GM19452 (cell line): ENCODE measurements at regions not wholly inside any gene's neighbourhood (a gene's known extent, or its start where the extent isn't known, plus 50 kb on each side); places are given as distances from the start of the nearest gene placed in this dataset.

Experiments
- ATAC-seq: cut with Tn5 transposase; IDR thresholded peaks from one replicate; pipeline ENCODE4 v1.9.1; 2021; ENCODE audit not compliant: unreplicated experiment

DNA sequence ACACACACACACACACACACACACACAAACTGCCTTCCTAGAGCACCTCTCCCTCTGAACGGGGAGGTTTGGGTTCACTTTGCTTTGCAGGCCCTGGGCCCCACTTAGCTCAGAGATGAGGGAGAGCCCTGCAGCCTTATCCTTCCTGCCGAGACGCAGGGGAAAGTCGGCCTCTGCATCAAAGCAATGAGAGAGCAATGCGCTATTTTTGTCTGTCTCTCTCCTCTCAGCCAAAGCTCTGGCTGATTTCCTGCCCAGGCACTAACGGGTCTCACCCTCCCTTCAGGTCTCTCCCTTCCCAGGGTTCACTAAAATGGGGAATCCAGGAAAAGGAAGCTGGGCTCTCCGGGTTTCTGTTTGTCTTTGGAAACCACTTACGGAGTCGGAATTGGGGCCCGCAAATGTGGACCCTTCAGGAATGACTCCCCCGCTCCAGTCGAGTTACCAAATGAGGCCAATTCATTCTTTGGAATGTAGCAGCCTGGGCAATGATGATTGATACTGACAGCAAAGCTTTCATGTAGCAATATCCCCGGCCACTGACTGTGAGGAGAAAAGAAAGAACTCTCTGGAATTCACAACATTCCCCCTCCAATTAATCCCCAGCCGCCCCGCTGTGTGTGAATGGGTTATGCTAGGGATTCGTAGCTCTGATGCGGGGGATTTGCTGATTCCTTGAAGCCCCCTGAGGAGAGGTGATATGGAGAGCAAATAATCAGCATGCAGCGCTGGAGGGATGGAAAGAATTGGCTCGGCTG is 61.5 kb upstream of the WLS start:
- no peak for ATAC-seq

DNA sequence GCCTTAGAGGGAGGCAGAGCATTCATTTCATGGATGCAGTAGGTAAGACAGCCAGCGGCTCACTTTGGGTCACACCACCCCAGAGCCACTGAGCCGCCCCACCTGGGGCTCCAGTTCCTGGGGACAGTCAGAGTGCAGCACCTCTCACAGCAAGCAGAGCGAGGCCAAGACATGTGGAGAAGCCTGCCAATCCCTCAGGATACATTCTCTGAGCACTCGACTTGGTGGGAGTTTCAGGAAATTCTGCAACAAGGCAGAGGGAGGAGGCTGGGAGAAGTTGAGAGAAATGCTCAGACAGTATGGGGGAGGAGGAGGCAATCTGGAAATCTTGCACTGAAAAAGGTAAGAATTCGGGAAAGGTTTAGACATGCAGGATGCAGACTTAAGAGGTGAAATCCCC is 60.8 kb upstream of the WLS start:
- ATAC-seq: no peak

DNA sequence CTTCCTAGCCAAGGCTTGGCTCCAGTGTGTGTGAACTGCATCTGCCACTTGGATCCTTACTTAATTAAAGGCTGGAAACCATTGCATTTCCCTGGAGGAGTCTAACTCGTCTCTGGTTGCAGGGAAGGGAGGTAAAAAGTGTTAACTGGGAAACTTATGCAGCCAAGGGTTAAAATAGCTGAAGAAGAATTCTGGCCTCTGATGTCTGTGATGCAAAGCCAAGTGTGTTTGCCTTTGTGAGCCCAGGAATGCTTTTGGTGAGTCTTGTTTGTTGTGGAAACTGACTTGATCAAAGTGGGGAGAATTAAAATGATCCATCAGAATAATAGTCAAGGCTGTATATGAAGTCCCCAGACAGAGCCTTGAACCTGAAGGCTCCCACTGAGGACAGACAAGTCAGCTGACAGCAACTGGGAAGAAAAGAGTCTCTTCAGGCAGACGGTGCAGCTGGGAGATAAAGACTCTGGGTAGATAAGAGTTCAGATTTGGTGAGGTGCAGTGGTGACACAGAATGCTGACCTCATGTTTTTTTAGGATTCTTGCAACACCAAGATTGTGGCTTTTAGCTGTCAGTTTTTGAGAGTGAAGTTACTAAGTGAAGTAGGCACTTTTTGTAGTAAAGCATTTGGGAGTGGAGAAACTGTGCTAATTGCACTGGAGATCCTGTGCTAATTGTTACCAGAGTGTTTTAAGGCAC is 59.5 kb upstream of the WLS start:
- ATAC-seq: no peak

DNA sequence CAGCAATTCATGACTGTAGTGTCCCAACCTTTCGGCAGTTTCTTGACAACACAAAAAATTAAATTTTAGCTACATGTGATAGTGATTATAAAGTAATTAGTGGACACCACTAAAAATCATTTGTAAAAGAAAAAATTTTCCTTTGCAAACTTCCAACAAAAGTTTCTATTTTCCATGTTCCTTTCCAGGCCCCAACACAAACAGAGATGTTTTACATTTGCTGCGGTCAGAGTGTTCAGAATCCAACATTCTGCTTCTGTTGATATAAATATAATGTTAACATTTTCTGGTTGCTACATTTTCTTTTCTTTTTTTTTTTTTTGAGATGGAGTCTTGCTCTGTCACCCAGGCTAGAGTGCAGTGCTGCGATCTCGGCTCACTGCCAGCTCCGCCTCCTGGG is 54.9 kb upstream of the WLS start:
- ATAC-seq: no peak

DNA sequence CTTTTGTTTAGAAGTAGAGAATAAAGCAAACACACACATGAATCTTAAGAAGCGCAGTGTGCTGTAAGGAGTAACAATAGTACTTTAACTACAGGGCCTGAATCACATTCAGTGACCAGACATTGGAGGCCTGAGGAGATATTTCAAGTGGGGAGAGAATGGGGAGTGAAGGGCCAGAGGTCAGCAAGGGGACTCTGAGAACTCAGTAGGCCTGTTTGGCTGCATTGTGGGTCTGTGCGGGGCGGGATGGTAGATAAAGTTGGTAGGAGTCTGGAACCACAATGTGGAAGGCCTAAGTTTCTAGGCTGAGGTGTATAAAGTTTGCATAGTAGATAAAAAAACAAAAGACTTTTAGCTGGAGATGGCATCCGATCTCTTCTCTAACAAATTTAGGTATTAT is 52.7 kb upstream of the WLS start:
- ATAC-seq: no peak

DNA sequence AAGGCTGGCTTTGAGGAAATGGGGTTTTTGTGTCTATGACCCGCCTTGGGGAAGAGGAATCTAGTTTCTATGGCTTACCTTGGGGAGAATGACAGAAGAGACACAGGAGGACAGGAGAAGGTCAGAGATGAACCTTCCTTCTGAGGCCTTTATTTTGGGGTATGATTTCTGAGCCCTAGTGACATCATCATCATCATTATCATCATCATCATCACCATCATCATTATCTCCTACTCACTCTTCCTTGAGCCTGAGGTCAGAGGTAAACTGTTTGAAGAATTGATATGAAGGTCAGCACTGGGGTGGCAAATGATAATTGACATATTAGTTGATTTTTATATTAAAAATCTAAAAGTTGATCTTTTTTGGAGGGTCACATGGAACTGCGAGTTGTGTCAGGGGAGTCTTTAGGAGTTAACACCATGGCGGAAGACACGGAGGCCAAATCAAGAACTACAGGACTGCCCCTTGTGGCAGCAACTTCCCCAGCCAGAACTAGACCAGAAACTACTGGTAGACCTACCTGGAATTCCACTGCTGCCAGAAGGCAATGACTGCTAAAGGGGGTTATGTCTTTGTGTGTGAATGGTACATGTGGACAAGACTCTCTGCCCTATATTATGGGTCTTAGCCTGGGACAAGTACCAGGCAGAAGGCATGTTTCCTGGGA is 49.8 kb upstream of the WLS start:
- ATAC-seq: no peak
